ENCODE measurements at regions not wholly inside any gene's neighbourhood (a gene's known extent, or its start where the extent isn't known, plus 50 kb on each side); places are given as distances from the start of the nearest gene placed in this dataset.

GRCh38 chr15:70476441-70476840, 286.9 kb downstream of the UACA start:
- no peak for TF ChIP-seq EZH2 (IDR thresholded peaks at IDR 0.05; ENCODE audit: low read length, missing control alignments)
- TF ChIP-seq, protein P1, sequence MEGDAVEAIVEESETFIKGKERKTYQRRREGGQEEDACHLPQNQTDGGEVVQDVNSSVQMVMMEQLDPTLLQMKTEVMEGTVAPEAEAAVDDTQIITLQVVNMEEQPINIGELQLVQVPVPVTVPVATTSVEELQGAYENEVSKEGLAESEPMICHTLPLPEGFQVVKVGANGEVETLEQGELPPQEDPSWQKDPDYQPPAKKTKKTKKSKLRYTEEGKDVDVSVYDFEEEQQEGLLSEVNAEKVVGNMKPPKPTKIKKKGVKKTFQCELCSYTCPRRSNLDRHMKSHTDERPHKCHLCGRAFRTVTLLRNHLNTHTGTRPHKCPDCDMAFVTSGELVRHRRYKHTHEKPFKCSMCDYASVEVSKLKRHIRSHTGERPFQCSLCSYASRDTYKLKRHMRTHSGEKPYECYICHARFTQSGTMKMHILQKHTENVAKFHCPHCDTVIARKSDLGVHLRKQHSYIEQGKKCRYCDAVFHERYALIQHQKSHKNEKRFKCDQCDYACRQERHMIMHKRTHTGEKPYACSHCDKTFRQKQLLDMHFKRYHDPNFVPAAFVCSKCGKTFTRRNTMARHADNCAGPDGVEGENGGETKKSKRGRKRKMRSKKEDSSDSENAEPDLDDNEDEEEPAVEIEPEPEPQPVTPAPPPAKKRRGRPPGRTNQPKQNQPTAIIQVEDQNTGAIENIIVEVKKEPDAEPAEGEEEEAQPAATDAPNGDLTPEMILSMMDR (conservative IDR thresholded peaks at IDR 0.05 in 1 of 2, IDR thresholded peaks at IDR 0.05 in 1 of 2; ENCODE audit: low read depth in 1 of 2, low read length in 2 of 2): no peak
